Right lobe of liver (tissue), 6 donors: ENCODE measurements at regions not wholly inside any gene's neighbourhood (a gene's known extent, or its start where the extent isn't known, plus 50 kb on each side); places are given as distances from the start of the nearest gene placed in this dataset.

Experiments used
- ATAC-seq, 4 donors: fragments of 200-7000 bp; cut with Tn5 transposase; one replicate each; pipeline ENCODE4 v1.9.1; 2020; ENCODE audit warnings: mild to moderate bottlenecking in 4 of 4, moderate library complexity in 4 of 4
- DNase-seq, 3 donors: peaks; one replicate each; pipeline ENCODE4 v3.0.0-alpha.2; 2020
- H3K27ac ChIP-seq, 3 donors: fragments of 200-600 bp; one replicate each; pipeline ENCODE4 v1.8.0; 2022
- H3K27me3 ChIP-seq, 2 donors: fragments of 200-600 bp; one replicate each; pipeline ENCODE4 v1.8.0; 2022
- H3K36me3 ChIP-seq, 4 donors: fragments of 200-600 bp; sonication (generic) in 1 of 4; one replicate each; pipeline versions ENCODE4 v1.5.1 to v1.8.0; 2017 to 2022; ENCODE audit warnings: control low read depth in 1 of 4
- H3K4me1 ChIP-seq, 4 donors: fragments of 200-600 bp; sonication (generic) in 1 of 4; one replicate each; pipeline versions ENCODE4 v1.5.1 to v1.8.0; 2017 to 2022; ENCODE audit warnings: control low read depth in 1 of 4
- H3K4me3 ChIP-seq, 3 donors: fragments of 200-600 bp; one replicate each; pipeline ENCODE4 v1.8.0; 2022
- H3K9me3 ChIP-seq, 4 donors: fragments of 200-600 bp; sonication (generic) in 1 of 4; one replicate each; pipeline versions ENCODE4 v1.5.1 to v1.8.0; 2017 to 2022; ENCODE audit warnings: control low read depth in 1 of 4
- CTCF ChIP-seq, 4 donors: fragments of 200-600 bp in 3 of 4; fragments of 450-650 bp in 1 of 4; IDR thresholded peaks; one replicate each; pipeline versions ENCODE4 v1.5.1 to v1.8.0; 2016 to 2022; ENCODE audit warnings: antibody characterized with exemption in 4 of 4, mild to moderate bottlenecking in 2 of 4
- POLR2A ChIP-seq: fragments of 450-650 bp; IDR thresholded peaks from one replicate; pipeline ENCODE4 v1.6.1; 2017; ENCODE audit warnings: antibody characterized with exemption, mild to moderate bottlenecking
- WGBS: methylation state at CpG from one replicate; pipeline ENCODE4 v1.1.6; 2018; ENCODE audit warnings: low coverage, low lambda C conversion rate; ENCODE audit not compliant: insufficient coverage; ENCODE audit errors: missing lambda C conversion rate; 5-methylcytosine and 5-hydroxymethylcytosine counted together
- intact Hi-C, 2 donors: fragments of 100-400 bp; cut with DNase I; formaldehyde crosslinking; loops; one replicate each; pipeline versions ENCODE4 v1.11.2 to v1.14.1; 2022
- donor health status: DM: no; HTN: yes; CAD: no.
- donor health status: DM: no; HTN: no; CAD: no.
- donor health status: DM: no; HTN: no; CAD: no.
- donor health status: DM: no; HTN: yes; CAD: no.
- donor health status: DM: no; HTN: yes; CAD: no.

- Histone ChIP-seq H3K9me3 (no peaks in the 10 kb centered on the region), H3K4me3 (no peak overlapping the region), H3K4me1 (no peaks in the 10 kb centered on the region), H3K27ac (no peak overlapping the region), H3K27me3 (no peaks in the 10 kb centered on the region), H3K36me3 (no peaks in the 10 kb centered on the region)
- intact Hi-C loops, result no loop called here
- WGBS, result 52% methylated on average over 3 of the region's 3 CpGs
- TF ChIP-seq CTCF (IDR thresholded peaks at IDR 0.05) (no peak), POLR2A (no peak)
- DNase-seq, result no peak
- no peak for ATAC-seq
Observed at GRCh38 chr3:64885055-64885454, 197.3 kb upstream of the ADAMTS9 start.

- no peak overlapping the region for H3K4me3 ChIP-seq
Observed at GRCh38 chr3:64884536-64884935, 196.7 kb upstream of the ADAMTS9 start.

GRCh38 chr3:64880916-64881315 is 193.1 kb upstream of the ADAMTS9 start:
- H3K36me3 ChIP-seq, result no peaks in the 10 kb centered on the region
- no peak for DNase-seq
- H3K9me3 ChIP-seq, result no peaks in the 10 kb centered on the region
- no peaks in the 10 kb centered on the region for H3K4me1 ChIP-seq
- intact Hi-C loops, result no loop called here
- H3K4me3 ChIP-seq, result no peak overlapping the region
- H3K27ac ChIP-seq, result no peak overlapping the region
- ATAC-seq, result no peak
- TF ChIP-seq POLR2A, result no peak
- TF ChIP-seq CTCF (IDR thresholded peaks at IDR 0.05), result no peak
- no peaks in the 10 kb centered on the region for H3K27me3 ChIP-seq

More at GRCh38 chr3:64884536-64884935, 196.7 kb upstream of the ADAMTS9 start:
- H3K27me3 ChIP-seq, result no peaks in the 10 kb centered on the region
- H3K4me1 ChIP-seq, result no peaks in the 10 kb centered on the region
- no peak for DNase-seq
- WGBS, result 53% methylated on average over 3 of the region's 3 CpGs
- no peaks in the 10 kb centered on the region for H3K9me3 ChIP-seq
- TF ChIP-seq POLR2A, result no peak
- no peak for TF ChIP-seq CTCF (IDR thresholded peaks at IDR 0.05)
- no peak overlapping the region for H3K27ac ChIP-seq
- intact Hi-C loops, result no loop called here
- ATAC-seq, result no peak
- H3K36me3 ChIP-seq, result no peaks in the 10 kb centered on the region

GRCh38 chr3:64878362-64878761 is 190.6 kb upstream of the ADAMTS9 start:
- intact Hi-C loops, result no loop called here
- Histone ChIP-seq H3K27me3 (no peaks in the 10 kb centered on the region), H3K4me3 (no peak overlapping the region), H3K4me1 (no peaks in the 10 kb centered on the region), H3K27ac (no peak overlapping the region), H3K9me3 (no peaks in the 10 kb centered on the region), H3K36me3 (no peaks in the 10 kb centered on the region)
- TF ChIP-seq CTCF (IDR thresholded peaks at IDR 0.05) (no peak), POLR2A (no peak)
- no peak for DNase-seq
- WGBS, result 82% methylated on average over 2 of the region's 2 CpGs
- peak in 2 of 4 donors; percentile 29 to 48 for ATAC-seq

GRCh38 chr3:64873400-64873799 is 185.6 kb upstream of the ADAMTS9 start:
- Histone ChIP-seq H3K4me3 (no peak overlapping the region), H3K27ac (no peak overlapping the region), H3K36me3 (no peaks in the 10 kb centered on the region), H3K9me3 (no peaks in the 10 kb centered on the region), H3K4me1 (no peaks in the 10 kb centered on the region), H3K27me3 (no peaks in the 10 kb centered on the region)
- 50% methylated on average over 1 of the region's 1 CpG for WGBS
- no peak for DNase-seq
- TF ChIP-seq POLR2A (no peak), CTCF (IDR thresholded peaks at IDR 0.05) (no peak)
- intact Hi-C loops, result no loop called here
- no peak for ATAC-seq
